Tibial nerve (tissue), 3 donors: ENCODE measurements at regions not wholly inside any gene's neighbourhood (a gene's known extent, or its start where the extent isn't known, plus 50 kb on each side); places are given as distances from the start of the nearest gene placed in this dataset.

Source experiments
- CTCF ChIP-seq, 5 experiments: fragments of 200-600 bp in 3 of 5; fragments of 450-650 bp in 2 of 5; sonication (generic) in 3 of 5; IDR thresholded peaks; one replicate each; pipeline ENCODE4 v1.5.1; 2016 to 2019; ENCODE audit warnings: antibody characterized with exemption in 5 of 5, mild to moderate bottlenecking in 3 of 5, moderate library complexity in 2 of 5
- POLR2A ChIP-seq, 2 donors: fragments of 450-650 bp; IDR thresholded peaks; one replicate each; pipeline ENCODE4 v1.6.1; 2017; ENCODE audit warnings: antibody characterized with exemption in 2 of 2, mild to moderate bottlenecking in 2 of 2, moderate library complexity in 2 of 2

DNA sequence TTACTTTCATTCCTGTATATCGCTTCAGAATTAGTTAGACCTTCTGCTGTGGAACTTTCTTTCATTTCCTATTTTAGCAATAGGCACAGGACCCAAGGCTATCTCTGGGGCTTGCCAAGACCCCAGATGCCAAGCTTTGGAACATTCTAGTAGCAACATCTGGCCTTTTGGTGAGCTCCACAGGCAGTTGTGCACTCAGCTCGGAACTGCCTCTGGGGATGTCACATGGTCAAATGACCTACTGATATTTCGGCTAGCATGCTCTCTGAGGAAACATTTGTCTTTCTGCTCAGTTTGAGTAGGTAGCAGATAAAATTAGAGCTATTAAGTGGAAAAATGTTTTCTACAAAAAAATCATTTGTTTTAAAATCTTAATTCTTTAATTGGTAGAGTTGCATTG, 76.6 kb upstream of the ITGA4 start:
- no peak for TF ChIP-seq POLR2A (IDR thresholded peaks at IDR 0.05)
- TF ChIP-seq CTCF (IDR thresholded peaks at IDR 0.05), result no peak
